GM12878 (cell line): ENCODE measurements at regions not wholly inside any gene's neighbourhood (a gene's known extent, or its start where the extent isn't known, plus 50 kb on each side); places are given as distances from the start of the nearest gene placed in this dataset.

Experiments
- ATAC-seq: fragments of 200-7000 bp; cut with Tn5 transposase; 3 replicates; pipeline ENCODE4 v1.9.1; 2020; ENCODE audit warnings: mild to moderate bottlenecking, moderate library complexity
- BruUV-seq: library from RNA; stranded (reverse); fragments of 400-500 nt; replicated peaks from 2 replicates; lab custom pipeline; 2021; lab: Mats Ljungman, UMichigan
- CTCF ChIA-PET: fragments of 300-600 bp; sonication (Branson Sonifier 250); formaldehyde crosslinking; extraction: SDS; loops from one replicate; lab custom pipeline; 2021; ENCODE audit warnings: inconsistent platforms; lab: Yijun Ruan, JAX
- POLR2A ChIA-PET: fragments of 350-600 bp; formaldehyde crosslinking; extraction: SDS; loops from one replicate; lab custom pipeline; 2021; ENCODE audit warnings: inconsistent platforms; lab: Charles Lee
- RAD21 ChIA-PET: fragments of 300-600 bp; sonication (Branson Sonifier 250); formaldehyde crosslinking; loops from one replicate; lab custom pipeline; 2023; ENCODE audit warnings: antibody characterized with exemption; ENCODE audit not compliant: unreplicated experiment; lab: Charles Lee
- SMC1A ChIA-PET: fragments of 300-600 bp; sonication (Branson Sonifier 250); formaldehyde crosslinking; loops from one replicate; lab custom pipeline; 2023; ENCODE audit not compliant: unreplicated experiment, uncharacterized antibody; lab: Charles Lee
- DNase-seq: peaks from one replicate; pipeline ENCODE4 v3.0.0-alpha.2; 2011; ENCODE audit warnings: low read depth, low spot score
- FAIRE-seq: peaks from 3 replicates; lab custom pipeline; 2011; peaks lifted over from hg19 to GRCh38; lab: Jason Lieb, UNC
- H2AFZ ChIP-seq: 2 replicates; pipeline ENCODE4 v1.6.0; 2011; ENCODE audit warnings: low read depth, low read length, control low read depth; ENCODE audit not compliant: control insufficient read depth
- H3K27ac ChIP-seq: 2 replicates; pipeline ENCODE4 v1.5.1; 2011; ENCODE audit warnings: control low read depth; ENCODE audit not compliant: control insufficient read depth, insufficient read depth
- H3K27me3 ChIP-seq, 2 experiments: replicated peaks in 1 of 2; 2 replicates each; pipeline versions ENCODE4 v1.6.0 to v1.6.1; 2011; ENCODE audit warnings: low read length in 1 of 2; ENCODE audit not compliant: control insufficient read depth in 2 of 2, insufficient read depth in 2 of 2
- H3K36me3 ChIP-seq, 2 experiments: 2 replicates each; pipeline ENCODE4 v1.5.1; 2011; ENCODE audit warnings: low read length in 1 of 2; ENCODE audit not compliant: control insufficient read depth in 2 of 2, insufficient read depth in 2 of 2
- H3K4me1 ChIP-seq: 2 replicates; pipeline ENCODE4 v1.6.1; 2011; ENCODE audit warnings: mild to moderate bottlenecking, low read length, moderate library complexity, mixed read lengths; ENCODE audit not compliant: control insufficient read depth, insufficient read depth
- H3K4me2 ChIP-seq: 2 replicates; pipeline ENCODE4 v1.6.0; 2011; ENCODE audit warnings: control low read depth; ENCODE audit not compliant: control insufficient read depth, insufficient read depth
- H3K4me3 ChIP-seq: fragments of 200-600 bp; sonication (generic); 2 replicates; pipeline ENCODE4 v1.5.1; 2016
- H3K79me2 ChIP-seq: 2 replicates; pipeline ENCODE4 v1.6.0; 2011; ENCODE audit warnings: low read length; ENCODE audit not compliant: control insufficient read depth, insufficient read depth
- H3K9ac ChIP-seq: 2 replicates; pipeline ENCODE4 v1.8.0; 2011; ENCODE audit warnings: low read length, control low read depth, mixed read lengths; ENCODE audit not compliant: control insufficient read depth, insufficient read depth
- H3K9me3 ChIP-seq: replicated peaks from 3 replicates; pipeline ENCODE4 v1.5.1; 2011; ENCODE audit warnings: mild to moderate bottlenecking, low read length; ENCODE audit not compliant: control insufficient read depth, insufficient read depth
- H4K20me1 ChIP-seq: 2 replicates; pipeline ENCODE4 v1.6.0; 2011; ENCODE audit not compliant: control insufficient read depth, insufficient read depth
- BMI1 ChIP-seq: fragments of 450-650 bp; IDR thresholded peaks from 2 replicates; pipeline ENCODE4 v1.6.1; 2016; ENCODE audit warnings: mild to moderate bottlenecking, moderate library complexity, borderline replicate concordance
- CEBPB ChIP-seq, 2 experiments: fragments of 150-350 bp in 1 of 2; IDR thresholded peaks; 2 replicates each; pipeline ENCODE4 v1.6.1; 2012 to 2014; ENCODE audit warnings: low read depth in 2 of 2, low read length in 2 of 2, borderline replicate concordance in 1 of 2, inconsistent platforms in 1 of 2
- CREB1 ChIP-seq: IDR thresholded peaks from 2 replicates; pipeline ENCODE4 v1.6.1; 2012; ENCODE audit warnings: low read depth, mild to moderate bottlenecking, inconsistent platforms
- ESRRA ChIP-seq: IDR thresholded peaks from 2 replicates; pipeline ENCODE4 v1.6.1; 2012; ENCODE audit warnings: mild to moderate bottlenecking, low read length, improper control_type of control experiment
- HDAC6 ChIP-seq: fragments of 200-600 bp; sonication (generic); IDR thresholded peaks from one replicate; pipeline ENCODE4 v1.8.0; 2017; ENCODE audit warnings: antibody characterized with exemption; ENCODE audit not compliant: unreplicated experiment
- PAX5 ChIP-seq: IDR thresholded peaks from 2 replicates; pipeline ENCODE4 v1.6.1; 2011; ENCODE audit warnings: low read depth, low read length, borderline replicate concordance
- PKNOX1 ChIP-seq: fragments of 450-650 bp; IDR thresholded peaks from 2 replicates; pipeline ENCODE4 v1.6.1; 2016; ENCODE audit warnings: mild to moderate bottlenecking
- SUZ12 ChIP-seq: fragments of 200-600 bp; sonication (generic); IDR thresholded peaks from one replicate; pipeline ENCODE4 v1.6.1; 2018; ENCODE audit warnings: antibody characterized with exemption, mild to moderate bottlenecking; ENCODE audit not compliant: unreplicated experiment
- TBL1XR1 ChIP-seq: IDR thresholded peaks from 2 replicates; pipeline ENCODE4 v1.6.1; 2012; ENCODE audit warnings: low read depth, low read length, improper control_type of control experiment
- ZBTB4 ChIP-seq: fragments of 450-650 bp; formaldehyde crosslinking; IDR thresholded peaks from 2 replicates; pipeline ENCODE4 v1.4.0; 2022; ENCODE audit warnings: mild to moderate bottlenecking, moderate library complexity
- in situ Hi-C: fragments of 300-500 bp; cut with MboI; formaldehyde crosslinking; loops from 9 replicates; pipeline ENCODE4 v1.14.3; 2018; ENCODE audit warnings: mixed read lengths
- intact Hi-C: fragments of 100-400 bp; cut with micrococcal nuclease; formaldehyde crosslinking; loops from one replicate; pipeline ENCODE4 v1.14.2; 2022; ENCODE audit not compliant: unreplicated experiment
- TF ChIP-seq, protein P1 (sequence below): IDR thresholded peaks from 2 replicates; pipeline ENCODE4 v1.6.1; 2012; ENCODE audit warnings: low read depth, low read length, improper control_type of control experiment
- TF ChIP-seq, protein P2 (sequence below): fragments of 450-650 bp; formaldehyde crosslinking; IDR thresholded peaks from 2 replicates; pipeline ENCODE4 v1.4.0; 2020; ENCODE audit warnings: mild to moderate bottlenecking, moderate library complexity
- TF ChIP-seq, protein P3 (sequence below): fragments of 450-650 bp; IDR thresholded peaks from 2 replicates; pipeline ENCODE4 v1.6.1; 2017; ENCODE audit warnings: antibody characterized with exemption, mild to moderate bottlenecking, moderate library complexity

DNA sequence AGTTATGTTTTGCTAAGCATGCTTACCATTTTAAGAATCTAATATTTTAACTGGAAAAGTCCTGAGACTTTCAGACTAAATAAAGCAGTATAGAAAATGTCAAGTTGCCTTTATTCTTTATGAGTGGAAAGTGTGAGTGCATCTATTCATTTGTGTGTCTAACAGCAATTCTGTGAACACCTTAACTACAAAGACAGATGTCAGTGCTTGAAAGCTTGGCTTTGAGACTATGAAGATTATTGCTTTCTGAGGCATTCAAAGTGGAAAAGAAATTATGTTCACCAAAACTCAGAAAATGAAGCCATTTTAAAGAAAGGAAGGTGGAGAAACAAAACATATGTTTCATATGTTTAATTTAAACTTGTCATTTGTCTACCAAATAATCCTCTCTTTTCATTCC lies 294.5 kb upstream of the SEMA3C start:
- Histone ChIP-seq H2AFZ (no peak overlapping the region), H3K4me2 (no peak overlapping the region), H3K27me3 (no peaks in the 10 kb centered on the region; a peak in 1 of 4 replicates), H3K4me3 (no peak overlapping the region), H3K79me2 (no peaks in the 10 kb centered on the region), H3K36me3 (no peaks in the 10 kb centered on the region), H3K27ac (no peak overlapping the region), H3K9me3 (no peaks in the 10 kb centered on the region), H3K9ac (no peak overlapping the region), H3K4me1 (no peaks in the 10 kb centered on the region), H4K20me1 (no peaks in the 10 kb centered on the region)
- intact Hi-C loops (no loop called here), in situ Hi-C loops (no loop called here)
- ATAC-seq (no peak), FAIRE-seq (no peak), DNase-seq (no peak)
- BruUV-seq = no TSS peak
- ChIA-PET SMC1A (no interaction called here), RAD21 (no interaction called here), POLR2A (no interaction called here), CTCF (no interaction called here)
- TF ChIP-seq TBL1XR1 = no peak
- no peak for TF ChIP-seq HDAC6
- TF ChIP-seq PAX5 = no peak
- no peak for TF ChIP-seq ZBTB4 (CRISPR knock-in tag)
- no peak for TF ChIP-seq CEBPB (IDR thresholded peaks at IDR 0.05; ENCODE audit: borderline replicate concordance in 1 of 2, low read depth in 2 of 2, low read length in 2 of 2)
- no peak for TF ChIP-seq ESRRA
- TF ChIP-seq PKNOX1 = no peak
- TF ChIP-seq, protein P1, sequence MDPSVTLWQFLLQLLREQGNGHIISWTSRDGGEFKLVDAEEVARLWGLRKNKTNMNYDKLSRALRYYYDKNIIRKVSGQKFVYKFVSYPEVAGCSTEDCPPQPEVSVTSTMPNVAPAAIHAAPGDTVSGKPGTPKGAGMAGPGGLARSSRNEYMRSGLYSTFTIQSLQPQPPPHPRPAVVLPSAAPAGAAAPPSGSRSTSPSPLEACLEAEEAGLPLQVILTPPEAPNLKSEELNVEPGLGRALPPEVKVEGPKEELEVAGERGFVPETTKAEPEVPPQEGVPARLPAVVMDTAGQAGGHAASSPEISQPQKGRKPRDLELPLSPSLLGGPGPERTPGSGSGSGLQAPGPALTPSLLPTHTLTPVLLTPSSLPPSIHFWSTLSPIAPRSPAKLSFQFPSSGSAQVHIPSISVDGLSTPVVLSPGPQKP = no peak
- no peak for TF ChIP-seq CREB1
- TF ChIP-seq, protein P2, sequence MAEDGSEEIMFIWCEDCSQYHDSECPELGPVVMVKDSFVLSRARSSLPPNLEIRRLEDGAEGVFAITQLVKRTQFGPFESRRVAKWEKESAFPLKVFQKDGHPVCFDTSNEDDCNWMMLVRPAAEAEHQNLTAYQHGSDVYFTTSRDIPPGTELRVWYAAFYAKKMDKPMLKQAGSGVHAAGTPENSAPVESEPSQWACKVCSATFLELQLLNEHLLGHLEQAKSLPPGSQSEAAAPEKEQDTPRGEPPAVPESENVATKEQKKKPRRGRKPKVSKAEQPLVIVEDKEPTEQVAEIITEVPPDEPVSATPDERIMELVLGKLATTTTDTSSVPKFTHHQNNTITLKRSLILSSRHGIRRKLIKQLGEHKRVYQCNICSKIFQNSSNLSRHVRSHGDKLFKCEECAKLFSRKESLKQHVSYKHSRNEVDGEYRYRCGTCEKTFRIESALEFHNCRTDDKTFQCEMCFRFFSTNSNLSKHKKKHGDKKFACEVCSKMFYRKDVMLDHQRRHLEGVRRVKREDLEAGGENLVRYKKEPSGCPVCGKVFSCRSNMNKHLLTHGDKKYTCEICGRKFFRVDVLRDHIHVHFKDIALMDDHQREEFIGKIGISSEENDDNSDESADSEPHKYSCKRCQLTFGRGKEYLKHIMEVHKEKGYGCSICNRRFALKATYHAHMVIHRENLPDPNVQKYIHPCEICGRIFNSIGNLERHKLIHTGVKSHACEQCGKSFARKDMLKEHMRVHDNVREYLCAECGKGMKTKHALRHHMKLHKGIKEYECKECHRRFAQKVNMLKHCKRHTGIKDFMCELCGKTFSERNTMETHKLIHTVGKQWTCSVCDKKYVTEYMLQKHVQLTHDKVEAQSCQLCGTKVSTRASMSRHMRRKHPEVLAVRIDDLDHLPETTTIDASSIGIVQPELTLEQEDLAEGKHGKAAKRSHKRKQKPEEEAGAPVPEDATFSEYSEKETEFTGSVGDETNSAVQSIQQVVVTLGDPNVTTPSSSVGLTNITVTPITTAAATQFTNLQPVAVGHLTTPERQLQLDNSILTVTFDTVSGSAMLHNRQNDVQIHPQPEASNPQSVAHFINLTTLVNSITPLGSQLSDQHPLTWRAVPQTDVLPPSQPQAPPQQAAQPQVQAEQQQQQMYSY (CRISPR knock-in tag) = no peak
- no peak for TF ChIP-seq SUZ12
- TF ChIP-seq BMI1 = no peak
- TF ChIP-seq, protein P3, sequence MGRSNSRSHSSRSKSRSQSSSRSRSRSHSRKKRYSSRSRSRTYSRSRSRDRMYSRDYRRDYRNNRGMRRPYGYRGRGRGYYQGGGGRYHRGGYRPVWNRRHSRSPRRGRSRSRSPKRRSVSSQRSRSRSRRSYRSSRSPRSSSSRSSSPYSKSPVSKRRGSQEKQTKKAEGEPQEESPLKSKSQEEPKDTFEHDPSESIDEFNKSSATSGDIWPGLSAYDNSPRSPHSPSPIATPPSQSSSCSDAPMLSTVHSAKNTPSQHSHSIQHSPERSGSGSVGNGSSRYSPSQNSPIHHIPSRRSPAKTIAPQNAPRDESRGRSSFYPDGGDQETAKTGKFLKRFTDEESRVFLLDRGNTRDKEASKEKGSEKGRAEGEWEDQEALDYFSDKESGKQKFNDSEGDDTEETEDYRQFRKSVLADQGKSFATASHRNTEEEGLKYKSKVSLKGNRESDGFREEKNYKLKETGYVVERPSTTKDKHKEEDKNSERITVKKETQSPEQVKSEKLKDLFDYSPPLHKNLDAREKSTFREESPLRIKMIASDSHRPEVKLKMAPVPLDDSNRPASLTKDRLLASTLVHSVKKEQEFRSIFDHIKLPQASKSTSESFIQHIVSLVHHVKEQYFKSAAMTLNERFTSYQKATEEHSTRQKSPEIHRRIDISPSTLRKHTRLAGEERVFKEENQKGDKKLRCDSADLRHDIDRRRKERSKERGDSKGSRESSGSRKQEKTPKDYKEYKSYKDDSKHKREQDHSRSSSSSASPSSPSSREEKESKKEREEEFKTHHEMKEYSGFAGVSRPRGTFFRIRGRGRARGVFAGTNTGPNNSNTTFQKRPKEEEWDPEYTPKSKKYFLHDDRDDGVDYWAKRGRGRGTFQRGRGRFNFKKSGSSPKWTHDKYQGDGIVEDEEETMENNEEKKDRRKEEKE = no peak
